ENCODE measurements at regions not wholly inside any gene's neighbourhood (a gene's known extent, or its start where the extent isn't known, plus 50 kb on each side); places are given as distances from the start of the nearest gene placed in this dataset.

- no peak for TF ChIP-seq CTCF (conservative IDR thresholded peaks at IDR 0.05; ENCODE audit: low read depth)
- no peak for DNase-seq (ENCODE audit: low spot score)
- ChIA-PET POLR2A (ENCODE audit: low non-redundant PET) (no interaction called here), CTCF (no interaction called here)
- no peak overlapping the region for H3K27ac ChIP-seq
Observed at GRCh38 chr1:82923931-82924330, 1075.0 kb downstream of the TTLL7 start.

- POLR2A ChIA-PET (ENCODE audit: low non-redundant PET), result no interaction called here
- no peak for DNase-seq (ENCODE audit: low spot score)
- CTCF ChIA-PET, result no interaction called here
- TF ChIP-seq CTCF (conservative IDR thresholded peaks at IDR 0.05; ENCODE audit: low read depth), result no peak
- H3K27ac ChIP-seq, result no peak overlapping the region
Observed at GRCh38 chr1:82921759-82922158, 1077.2 kb downstream of the TTLL7 start.

GRCh38 chr1:82920418-82921248, 1078.3 kb downstream of the TTLL7 start:
- ChIA-PET CTCF (interaction anchor here (0.7 kb wide), 1 partner anchor 1360 kb away, joined by 3 read pairs; no protein-coding TSS in a partner anchor), POLR2A (ENCODE audit: low non-redundant PET) (no interaction called here)
- no peak for DNase-seq (ENCODE audit: low spot score)
- TF ChIP-seq CTCF (conservative IDR thresholded peaks at IDR 0.05; ENCODE audit: low read depth), result no peak
- H3K27ac ChIP-seq, result no peak overlapping the region

GRCh38 chr1:82919837-82920236, 1079.1 kb downstream of the TTLL7 start:
- no peak overlapping the region for H3K27ac ChIP-seq
- CTCF ChIA-PET, result interaction anchor here (0.7 kb wide), 1 partner anchor 1359 kb away, joined by 3 read pairs; no protein-coding TSS in a partner anchor
- POLR2A ChIA-PET (ENCODE audit: low non-redundant PET), result no interaction called here
- no peak for DNase-seq (ENCODE audit: low spot score)
- TF ChIP-seq CTCF (conservative IDR thresholded peaks at IDR 0.05; ENCODE audit: low read depth), result no peak

DNA sequence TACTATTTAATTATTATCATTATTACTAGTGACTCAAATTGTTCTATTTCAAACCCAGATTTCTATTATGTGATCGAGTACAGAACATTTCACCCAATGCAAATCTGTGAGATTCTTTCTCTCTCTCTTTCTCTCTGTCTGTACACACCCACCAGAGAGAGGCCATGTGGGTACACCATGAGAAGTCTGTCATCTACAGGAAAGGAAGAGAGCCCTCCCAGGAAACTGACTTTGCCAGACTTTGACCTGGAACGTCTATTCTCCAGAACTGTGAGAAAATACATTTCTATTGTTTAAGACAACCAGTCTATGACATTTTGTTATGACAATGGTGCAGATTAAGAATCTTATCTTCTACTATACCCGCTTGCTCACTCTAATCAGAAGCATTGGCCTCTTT, 1091.6 kb downstream of the TTLL7 start:
- no peak overlapping the region for H3K27ac ChIP-seq
- ChIA-PET POLR2A (ENCODE audit: low non-redundant PET) (no interaction called here), CTCF (no interaction called here)
- no peak for TF ChIP-seq CTCF (conservative IDR thresholded peaks at IDR 0.05; ENCODE audit: low read depth)
- DNase-seq (ENCODE audit: low spot score), result no peak

DNA sequence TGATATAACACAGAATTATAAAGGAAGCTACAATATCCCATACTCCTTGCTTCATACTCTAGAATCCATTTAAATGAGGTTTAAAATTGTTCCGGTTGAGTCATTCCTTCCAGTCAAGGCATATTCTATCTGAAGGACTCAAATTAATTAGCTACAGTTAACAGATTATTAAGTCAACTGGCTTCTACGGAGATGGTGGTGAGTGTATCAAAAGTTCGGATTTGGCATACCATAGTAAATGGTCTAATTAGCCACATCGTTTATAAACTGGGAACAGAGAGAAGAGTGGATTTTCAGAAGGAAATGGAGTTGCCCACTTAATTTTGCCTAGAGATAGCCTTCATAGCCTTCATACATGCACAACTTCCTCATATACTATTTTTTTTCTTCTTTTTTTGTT, 1095.3 kb downstream of the TTLL7 start:
- TF ChIP-seq CTCF (conservative IDR thresholded peaks at IDR 0.05; ENCODE audit: low read depth), result no peak
- ChIA-PET CTCF (interaction anchor here (0.7 kb wide), 1 partner anchor 107 kb away, joined by 3 read pairs; no protein-coding TSS in a partner anchor), POLR2A (ENCODE audit: low non-redundant PET) (no interaction called here)
- DNase-seq (ENCODE audit: low spot score), result no peak
- no peak overlapping the region for H3K27ac ChIP-seq
